Caco-2 (cell line): ENCODE measurements at regions not wholly inside any gene's neighbourhood (a gene's known extent, or its start where the extent isn't known, plus 50 kb on each side); places are given as distances from the start of the nearest gene placed in this dataset.

Experiments
- BruUV-seq: library from RNA; stranded (reverse); fragments of 400-500 nt; replicated peaks from 2 replicates; lab custom pipeline; 2021; lab: Mats Ljungman, UMichigan
- CTCF ChIA-PET: fragments of 300-600 bp; sonication (Branson Sonifier 250); formaldehyde crosslinking; loops from one replicate; lab custom pipeline; 2022; ENCODE audit warnings: antibody characterized with exemption; lab: Charles Lee
- POLR2A ChIA-PET: fragments of 300-600 bp; sonication (Branson Sonifier 250); formaldehyde crosslinking; loops from one replicate; lab custom pipeline; 2022; ENCODE audit warnings: antibody characterized with exemption; lab: Charles Lee
- DNase-seq, 2 experiments: peaks; one replicate each; pipeline versions ENCODE4 v3.0.0 to v3.0.0-alpha.2; 2020 to 2022
- H3K27me3 ChIP-seq: replicated peaks from 2 replicates; pipeline ENCODE4 v1.6.0; 2011; ENCODE audit warnings: low read length; ENCODE audit not compliant: control insufficient read depth, insufficient read depth
- H3K36me3 ChIP-seq: 2 replicates; pipeline ENCODE4 v1.5.1; 2011; ENCODE audit warnings: low read length; ENCODE audit not compliant: control insufficient read depth, insufficient read depth
- H3K4me1 ChIP-seq: fragments of 250-450 bp; sonication (Bioruptor Pico); 2 replicates; pipeline ENCODE4 v1.5.1; 2020; ENCODE audit warnings: mild to moderate bottlenecking
- H3K4me3 ChIP-seq: 2 replicates; pipeline ENCODE4 v1.5.1; 2011; ENCODE audit warnings: low read depth, mild to moderate bottlenecking, control low read depth, low read length
- H3K9me3 ChIP-seq: fragments of 250-450 bp; sonication (Bioruptor Pico); 2 replicates; pipeline ENCODE4 v1.5.1; 2020; ENCODE audit warnings: mild to moderate bottlenecking, moderate library complexity
- H3K27ac Mint-ChIP-seq: one replicate; pipeline ENCODE4 v1.8.0; 2022; ENCODE audit warnings: mixed read lengths; ENCODE audit not compliant: unreplicated experiment
- H3K27me3 Mint-ChIP-seq: one replicate; pipeline ENCODE4 v1.8.0; 2022; ENCODE audit warnings: mixed read lengths; ENCODE audit not compliant: insufficient read depth, unreplicated experiment
- H3K36me3 Mint-ChIP-seq: one replicate; pipeline ENCODE4 v1.8.0; 2022; ENCODE audit warnings: mild to moderate bottlenecking, mixed read lengths; ENCODE audit not compliant: insufficient read depth, unreplicated experiment
- H3K4me1 Mint-ChIP-seq: one replicate; pipeline ENCODE4 v1.8.0; 2022; ENCODE audit warnings: low read depth, mixed read lengths; ENCODE audit not compliant: unreplicated experiment
- H3K4me3 Mint-ChIP-seq: one replicate; pipeline ENCODE4 v1.8.0; 2022; ENCODE audit warnings: mild to moderate bottlenecking, moderate library complexity, mixed read lengths; ENCODE audit not compliant: unreplicated experiment
- H3K9me3 Mint-ChIP-seq: one replicate; pipeline ENCODE4 v1.8.0; 2022; ENCODE audit warnings: mixed read lengths; ENCODE audit not compliant: unreplicated experiment
- CTCF ChIP-seq, 2 experiments: fragments of 200-600 bp in 1 of 2; IDR thresholded peaks; 1 replicate in 1 of 2; 2 replicates in 1 of 2; pipeline versions ENCODE4 v1.5.1 to v1.8.0; 2011 to 2022; ENCODE audit warnings: antibody characterized with exemption in 1 of 2, control low read depth in 1 of 2, inconsistent platforms in 1 of 2, low read depth in 1 of 2, low read length in 1 of 2, mild to moderate bottlenecking in 1 of 2, moderate library complexity in 1 of 2; ENCODE audit not compliant: insufficient read depth in 1 of 2, severe bottlenecking in 1 of 2, unreplicated experiment in 1 of 2
- intact Hi-C: fragments of 100-400 bp; cut with micrococcal nuclease; formaldehyde crosslinking; loops from one replicate; pipeline ENCODE4 v1.10.0; 2022; ENCODE audit not compliant: unreplicated experiment

DNA sequence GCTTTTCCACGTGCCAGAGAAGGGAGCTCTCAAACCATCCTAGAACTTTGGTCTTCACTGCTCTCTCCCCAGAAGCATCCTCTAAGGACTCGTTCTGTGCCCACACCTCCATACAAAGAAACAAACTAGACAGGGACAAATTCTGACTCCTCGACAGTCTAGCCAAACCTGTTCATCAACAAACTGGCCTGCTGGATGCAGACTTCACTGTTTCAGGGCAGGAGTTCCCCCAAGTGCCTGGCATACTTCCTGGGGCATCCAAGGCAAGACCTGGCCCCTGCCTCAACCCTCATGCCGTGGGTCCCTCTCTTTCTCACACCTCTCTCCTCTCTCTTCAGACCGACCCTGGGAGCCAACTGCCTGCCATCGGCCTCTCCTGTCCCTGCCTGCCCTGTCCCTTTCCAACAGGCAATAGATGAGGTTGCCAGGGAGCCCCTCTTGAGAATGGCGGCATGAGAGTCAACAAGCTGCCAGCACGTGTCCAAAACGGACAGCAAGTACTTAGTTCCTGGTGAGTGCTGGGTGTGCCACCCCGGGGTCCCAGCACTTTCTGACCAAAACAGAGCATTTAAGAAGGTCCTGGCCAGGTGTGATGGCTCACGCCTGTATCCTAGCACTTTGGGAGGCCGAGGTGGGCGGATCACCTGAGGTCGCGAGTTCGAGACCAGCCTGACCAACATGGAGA, 79.1 kb upstream of the HES1 start:
- intact Hi-C loops, result no loop called here
- no TSS peak for BruUV-seq
- Mint-ChIP-seq H3K9me3 (peaks cover 17% of the 10 kb centered on the region), H3K36me3 (peaks cover 6% of the 10 kb centered on the region), H3K4me1 (peaks cover 38% of the 10 kb centered on the region), H3K4me3 (peak overlapping the region; percentile 75), H3K27ac (peak overlapping the region; percentile 59), H3K27me3 (no peaks in the 10 kb centered on the region)
- ChIA-PET POLR2A (no interaction called here), CTCF (no interaction called here)
- TF ChIP-seq CTCF (IDR thresholded peaks at IDR 0.05; ENCODE audit: insufficient read depth in 1 of 2, low read depth in 1 of 2, low read length in 1 of 2, severe bottlenecking in 1 of 2, unreplicated experiment in 1 of 2), result no peak
- no peaks in the 10 kb centered on the region for H3K27me3 ChIP-seq
- H3K36me3 ChIP-seq, result no peaks in the 10 kb centered on the region
- peak in 1 of 2 experiments; percentile 39 for DNase-seq
- peaks cover 49% of the 10 kb centered on the region for H3K4me1 ChIP-seq
- no peak overlapping the region for H3K4me3 ChIP-seq
- peaks cover 3% of the 10 kb centered on the region for H3K9me3 ChIP-seq

GRCh38 chr3:194057570-194058188, 78.3 kb upstream of the HES1 start:
- ChIA-PET CTCF (interaction anchor here (1.0 to 1.6 kb wide), 3 partner anchors 44 to 258 kb away, joined by 3 to 5 read pairs (median 3); no protein-coding TSS in a partner anchor), POLR2A (interaction anchor here (1.2 to 1.3 kb wide), 2 partner anchors 54 to 186 kb away, joined by 3 read pairs; no protein-coding TSS in a partner anchor)
- no peak for DNase-seq
- no peaks in the 10 kb centered on the region for H3K27me3 ChIP-seq
- no peaks in the 10 kb centered on the region for H3K36me3 ChIP-seq
- H3K9me3 ChIP-seq, result no peaks in the 10 kb centered on the region
- peaks cover 52% of the 10 kb centered on the region for H3K4me1 ChIP-seq
- Mint-ChIP-seq H3K36me3 (peaks cover 6% of the 10 kb centered on the region), H3K4me1 (peaks cover 41% of the 10 kb centered on the region), H3K9me3 (peaks cover 9% of the 10 kb centered on the region), H3K27me3 (no peaks in the 10 kb centered on the region), H3K27ac (peak overlapping the region; percentile 59), H3K4me3 (peak overlapping the region; percentile 75)
- peak overlapping the region; percentile 28 for H3K4me3 ChIP-seq
- intact Hi-C loops, result no loop called here
- TSS peak; percentile 84 for BruUV-seq
- no peak for TF ChIP-seq CTCF (IDR thresholded peaks at IDR 0.05; ENCODE audit: insufficient read depth in 1 of 2, low read depth in 1 of 2, low read length in 1 of 2, severe bottlenecking in 1 of 2, unreplicated experiment in 1 of 2)

- peaks cover 4% of the 10 kb centered on the region for H3K9me3 Mint-ChIP-seq
- peak overlapping the region; percentile 47 for H3K27ac Mint-ChIP-seq
- H3K27me3 Mint-ChIP-seq, result no peaks in the 10 kb centered on the region
These were observed 77.8 kb upstream of the HES1 start for GRCh38 chr3:194058189-194058571.

More at GRCh38 chr3:194058189-194058571, 77.8 kb upstream of the HES1 start:
- no peaks in the 10 kb centered on the region for H3K9me3 ChIP-seq
- H3K36me3 ChIP-seq, result no peaks in the 10 kb centered on the region
- DNase-seq, result peak; percentile 83 to 87
- H3K4me1 Mint-ChIP-seq, result peaks cover 36% of the 10 kb centered on the region
- H3K27me3 ChIP-seq, result no peaks in the 10 kb centered on the region
- intact Hi-C loops, result no loop called here
- BruUV-seq, result no TSS peak
- H3K4me3 ChIP-seq, result peak overlapping the region; percentile 28
- H3K4me1 ChIP-seq, result peaks cover 54% of the 10 kb centered on the region
- H3K36me3 Mint-ChIP-seq, result peaks cover 6% of the 10 kb centered on the region
- ChIA-PET CTCF (interaction anchor here (0.6 to 1.6 kb wide), 4 partner anchors 42 to 257 kb away, joined by 3 to 6 read pairs (median 4); no protein-coding TSS in a partner anchor), POLR2A (interaction anchor here (0.6 to 1.3 kb wide), 4 partner anchors 55 to 186 kb away, joined by 3 to 11 read pairs (median 6); partner anchors contain the start of gene HES1)
- H3K4me3 Mint-ChIP-seq, result peak overlapping the region; percentile 75
- TF ChIP-seq CTCF (IDR thresholded peaks at IDR 0.05; ENCODE audit: insufficient read depth in 1 of 2, low read depth in 1 of 2, low read length in 1 of 2, severe bottlenecking in 1 of 2, unreplicated experiment in 1 of 2), result no peak
